ENCODE measurements at regions not wholly inside any gene's neighbourhood (a gene's known extent, or its start where the extent isn't known, plus 50 kb on each side); places are given as distances from the start of the nearest gene placed in this dataset.

GRCh38 chr2:208545403-208546042 lies 138.9 kb downstream of the PTH2R start:
- H3K27ac Mint-ChIP-seq = no peak overlapping the region
- no peaks in the 10 kb centered on the region for H3K4me1 Mint-ChIP-seq
- no peaks in the 10 kb centered on the region for H3K9me3 ChIP-seq (ENCODE audit: control insufficient read depth, low read length, poor library complexity, severe bottlenecking)
- no peaks in the 10 kb centered on the region for H3K27me3 Mint-ChIP-seq
- no peaks in the 10 kb centered on the region for H3K36me3 Mint-ChIP-seq (ENCODE audit: low read depth)
- H3K4me3 Mint-ChIP-seq = no peak overlapping the region
- DNase-seq (no peak), ATAC-seq (no peak)

- H3K9me3 ChIP-seq (ENCODE audit: control insufficient read depth, low read length, poor library complexity, severe bottlenecking) = no peaks in the 10 kb centered on the region
- DNase-seq (no peak), ATAC-seq (no peak)
- H3K4me1 Mint-ChIP-seq = no peaks in the 10 kb centered on the region
- H3K36me3 Mint-ChIP-seq (ENCODE audit: low read depth) = no peaks in the 10 kb centered on the region
- H3K4me3 Mint-ChIP-seq = no peak overlapping the region
- no peaks in the 10 kb centered on the region for H3K27me3 Mint-ChIP-seq
- H3K27ac Mint-ChIP-seq = no peak overlapping the region
These were observed 139.5 kb downstream of the PTH2R start for GRCh38 chr2:208546107-208546506.

- H3K27me3 Mint-ChIP-seq = no peaks in the 10 kb centered on the region
These were observed 140.5 kb downstream of the PTH2R start for GRCh38 chr2:208546860-208547650.

GRCh38 chr2:208548700-208549099 lies 142.1 kb downstream of the PTH2R start:
- Mint-ChIP-seq H3K4me1 (no peaks in the 10 kb centered on the region), H3K27me3 (no peaks in the 10 kb centered on the region), H3K4me3 (no peak overlapping the region), H3K36me3 (ENCODE audit: low read depth) (no peaks in the 10 kb centered on the region), H3K27ac (no peak overlapping the region)
- ATAC-seq (no peak), DNase-seq (no peak)
- H3K9me3 ChIP-seq (ENCODE audit: control insufficient read depth, low read length, poor library complexity, severe bottlenecking) = no peaks in the 10 kb centered on the region

More at GRCh38 chr2:208546860-208547650, 140.5 kb downstream of the PTH2R start:
- no peaks in the 10 kb centered on the region for H3K9me3 ChIP-seq (ENCODE audit: control insufficient read depth, low read length, poor library complexity, severe bottlenecking)
- H3K4me3 Mint-ChIP-seq = no peak overlapping the region
- DNase-seq = no peak
- H3K27ac Mint-ChIP-seq = no peak overlapping the region
- H3K4me1 Mint-ChIP-seq = no peaks in the 10 kb centered on the region
- H3K36me3 Mint-ChIP-seq (ENCODE audit: low read depth) = no peaks in the 10 kb centered on the region
- ATAC-seq = no peak

GRCh38 chr2:208549546-208550158 lies 143.1 kb downstream of the PTH2R start:
- no peaks in the 10 kb centered on the region for H3K36me3 Mint-ChIP-seq (ENCODE audit: low read depth)
- ATAC-seq (no peak), DNase-seq (no peak)
- no peaks in the 10 kb centered on the region for H3K9me3 ChIP-seq (ENCODE audit: control insufficient read depth, low read length, poor library complexity, severe bottlenecking)
- no peak overlapping the region for H3K4me3 Mint-ChIP-seq
- no peaks in the 10 kb centered on the region for H3K27me3 Mint-ChIP-seq
- no peak overlapping the region for H3K27ac Mint-ChIP-seq
- H3K4me1 Mint-ChIP-seq = no peaks in the 10 kb centered on the region

- Mint-ChIP-seq H3K27me3 (no peaks in the 10 kb centered on the region), H3K4me3 (no peak overlapping the region), H3K36me3 (ENCODE audit: low read depth) (no peaks in the 10 kb centered on the region), H3K27ac (no peak overlapping the region), H3K4me1 (no peaks in the 10 kb centered on the region)
- no peaks in the 10 kb centered on the region for H3K9me3 ChIP-seq (ENCODE audit: control insufficient read depth, low read length, poor library complexity, severe bottlenecking)
- DNase-seq = no peak
- ATAC-seq = no peak
These were observed 146.4 kb downstream of the PTH2R start for GRCh38 chr2:208552943-208553342.

GRCh38 chr2:208556983-208557484 lies 150.4 kb downstream of the PTH2R start:
- Mint-ChIP-seq H3K4me1 (no peaks in the 10 kb centered on the region), H3K27ac (no peak overlapping the region), H3K4me3 (no peak overlapping the region), H3K36me3 (ENCODE audit: low read depth) (no peaks in the 10 kb centered on the region), H3K27me3 (no peaks in the 10 kb centered on the region)
- no peak for DNase-seq
- no peak for ATAC-seq
- H3K9me3 ChIP-seq (ENCODE audit: control insufficient read depth, low read length, poor library complexity, severe bottlenecking) = no peaks in the 10 kb centered on the region

GRCh38 chr2:208565690-208566416 lies 159.3 kb downstream of the PTH2R start:
- no peak for ATAC-seq
- H3K27ac Mint-ChIP-seq = no peak overlapping the region

GRCh38 chr2:208568203-208568602 lies 161.6 kb downstream of the PTH2R start:
- DNase-seq = no peak
- Mint-ChIP-seq H3K36me3 (ENCODE audit: low read depth) (no peaks in the 10 kb centered on the region), H3K4me3 (no peak overlapping the region), H3K27ac (no peak overlapping the region), H3K27me3 (no peaks in the 10 kb centered on the region), H3K4me1 (no peaks in the 10 kb centered on the region)
- ATAC-seq = no peak
- no peaks in the 10 kb centered on the region for H3K9me3 ChIP-seq (ENCODE audit: control insufficient read depth, low read length, poor library complexity, severe bottlenecking)

More at GRCh38 chr2:208565690-208566416, 159.3 kb downstream of the PTH2R start:
- H3K36me3 Mint-ChIP-seq (ENCODE audit: low read depth) = no peaks in the 10 kb centered on the region
- no peaks in the 10 kb centered on the region for H3K9me3 ChIP-seq (ENCODE audit: control insufficient read depth, low read length, poor library complexity, severe bottlenecking)
- no peak for DNase-seq
- no peak overlapping the region for H3K4me3 Mint-ChIP-seq
- H3K27me3 Mint-ChIP-seq = no peaks in the 10 kb centered on the region
- no peaks in the 10 kb centered on the region for H3K4me1 Mint-ChIP-seq

- Mint-ChIP-seq H3K27ac (no peak overlapping the region), H3K4me1 (no peaks in the 10 kb centered on the region), H3K27me3 (no peaks in the 10 kb centered on the region), H3K4me3 (no peak overlapping the region), H3K36me3 (ENCODE audit: low read depth) (no peaks in the 10 kb centered on the region)
- no peak for ATAC-seq
- no peak for DNase-seq
- H3K9me3 ChIP-seq (ENCODE audit: control insufficient read depth, low read length, poor library complexity, severe bottlenecking) = no peaks in the 10 kb centered on the region
These were observed 163.5 kb downstream of the PTH2R start for GRCh38 chr2:208570066-208570465.

GRCh38 chr2:208570851-208571763 lies 164.5 kb downstream of the PTH2R start:
- H3K36me3 Mint-ChIP-seq (ENCODE audit: low read depth) = no peaks in the 10 kb centered on the region
- no peak overlapping the region for H3K27ac Mint-ChIP-seq
- H3K9me3 ChIP-seq (ENCODE audit: control insufficient read depth, low read length, poor library complexity, severe bottlenecking) = no peaks in the 10 kb centered on the region
- no peaks in the 10 kb centered on the region for H3K27me3 Mint-ChIP-seq
- DNase-seq = no peak
- ATAC-seq = no peak
- H3K4me3 Mint-ChIP-seq = no peak overlapping the region
- H3K4me1 Mint-ChIP-seq = no peaks in the 10 kb centered on the region

GRCh38 chr2:208571764-208572131 lies 165.2 kb downstream of the PTH2R start:
- H3K9me3 ChIP-seq (ENCODE audit: control insufficient read depth, low read length, poor library complexity, severe bottlenecking) = no peaks in the 10 kb centered on the region
- H3K27ac Mint-ChIP-seq = no peak overlapping the region
- no peaks in the 10 kb centered on the region for H3K36me3 Mint-ChIP-seq (ENCODE audit: low read depth)
- no peak overlapping the region for H3K4me3 Mint-ChIP-seq
- no peak for ATAC-seq
- DNase-seq = no peak
- H3K27me3 Mint-ChIP-seq = no peaks in the 10 kb centered on the region
- no peaks in the 10 kb centered on the region for H3K4me1 Mint-ChIP-seq
